ENCODE measurements at regions not wholly inside any gene's neighbourhood (a gene's known extent, or its start where the extent isn't known, plus 50 kb on each side); places are given as distances from the start of the nearest gene placed in this dataset.
A peak's percentile ranks its signal among the peaks of the same experiment; 100 is the strongest.

- Histone ChIP-seq H3K4me1 (ENCODE audit: insufficient read depth) (peaks cover 6% of the 10 kb centered on the region), H3K9me3 (no peaks in the 10 kb centered on the region), H3K4me3 (no peak overlapping the region), H3K27me3 (no peaks in the 10 kb centered on the region), H3K36me3 (no peaks in the 10 kb centered on the region), H3K27ac (peak overlapping the region; percentile 17 to 54)
- 3 to 9% (median 8%) methylated on average over 12 of the region's 12 CpGs for WGBS, 3 donors
- TF ChIP-seq CTCF (IDR thresholded peaks at IDR 0.05), result no peak
- no peak for TF ChIP-seq POLR2A (IDR thresholded peaks at IDR 0.05)
- TF ChIP-seq EP300 (IDR thresholded peaks at IDR 0.05), result no peak
- intact Hi-C loops (cut with DNase I), result no loop called here
- peak; percentile 60 to 77 (median 72) for DNase-seq
Measured at GRCh38 chr20:17836303-17836861, 132.2 kb downstream of the SNX5 start.

GRCh38 chr20:17835934-17836300 lies 132.7 kb downstream of the SNX5 start:
- H3K27me3 ChIP-seq, result no peaks in the 10 kb centered on the region
- WGBS, 3 donors, result 24 to 45% (median 29%) methylated on average over 9 of the region's 9 CpGs
- intact Hi-C loops (cut with DNase I), result no loop called here
- H3K4me3 ChIP-seq, result no peak overlapping the region
- no peak for DNase-seq
- peaks cover 5% of the 10 kb centered on the region for H3K4me1 ChIP-seq (ENCODE audit: insufficient read depth)
- no peaks in the 10 kb centered on the region for H3K9me3 ChIP-seq
- peak overlapping the region; percentile 17 to 54 for H3K27ac ChIP-seq
- TF ChIP-seq CTCF (IDR thresholded peaks at IDR 0.05) (no peak), POLR2A (IDR thresholded peaks at IDR 0.05) (no peak), EP300 (IDR thresholded peaks at IDR 0.05) (no peak)
- no peaks in the 10 kb centered on the region for H3K36me3 ChIP-seq

- intact Hi-C loops (cut with DNase I), result no loop called here
- Histone ChIP-seq H3K9me3 (no peaks in the 10 kb centered on the region), H3K27ac (peak overlapping the region in 1 of 2 donors; percentile 54), H3K4me3 (no peak overlapping the region), H3K36me3 (no peaks in the 10 kb centered on the region), H3K27me3 (no peaks in the 10 kb centered on the region), H3K4me1 (ENCODE audit: insufficient read depth) (peaks cover 5% of the 10 kb centered on the region)
- peak in 4 of 5 donors; percentile 50 to 68 (median 57) for DNase-seq
- TF ChIP-seq EP300 (IDR thresholded peaks at IDR 0.05), result no peak
- no peak for TF ChIP-seq CTCF (IDR thresholded peaks at IDR 0.05)
- TF ChIP-seq POLR2A (IDR thresholded peaks at IDR 0.05), result no peak
- WGBS, 3 donors, result 54 to 63% (median 57%) methylated on average over 14 to 15 of the region's 15 CpGs
Measured at GRCh38 chr20:17835240-17835933, 133.2 kb downstream of the SNX5 start.

GRCh38 chr20:17834804-17835203 lies 133.8 kb downstream of the SNX5 start:
- H3K4me3 ChIP-seq, result no peak overlapping the region
- WGBS, 3 donors, result 74 to 78% (median 78%) methylated on average over 2 of the region's 2 CpGs
- H3K27ac ChIP-seq, result no peak overlapping the region
- no peak for DNase-seq
- no peaks in the 10 kb centered on the region for H3K36me3 ChIP-seq
- intact Hi-C loops (cut with DNase I), result no loop called here
- TF ChIP-seq CTCF (IDR thresholded peaks at IDR 0.05) (no peak), EP300 (IDR thresholded peaks at IDR 0.05) (no peak), POLR2A (IDR thresholded peaks at IDR 0.05) (no peak)
- H3K4me1 ChIP-seq (ENCODE audit: insufficient read depth), result peaks cover 5% of the 10 kb centered on the region
- H3K9me3 ChIP-seq, result no peaks in the 10 kb centered on the region
- H3K27me3 ChIP-seq, result no peaks in the 10 kb centered on the region
